ENCODE measurements at regions not wholly inside any gene's neighbourhood (a gene's known extent, or its start where the extent isn't known, plus 50 kb on each side); places are given as distances from the start of the nearest gene placed in this dataset.
"Not testable (repeated sequence)": the region's sequence is repeated elsewhere in the genome, so short reads cannot be mapped to it uniquely, and the experiment has no call there.

DNA sequence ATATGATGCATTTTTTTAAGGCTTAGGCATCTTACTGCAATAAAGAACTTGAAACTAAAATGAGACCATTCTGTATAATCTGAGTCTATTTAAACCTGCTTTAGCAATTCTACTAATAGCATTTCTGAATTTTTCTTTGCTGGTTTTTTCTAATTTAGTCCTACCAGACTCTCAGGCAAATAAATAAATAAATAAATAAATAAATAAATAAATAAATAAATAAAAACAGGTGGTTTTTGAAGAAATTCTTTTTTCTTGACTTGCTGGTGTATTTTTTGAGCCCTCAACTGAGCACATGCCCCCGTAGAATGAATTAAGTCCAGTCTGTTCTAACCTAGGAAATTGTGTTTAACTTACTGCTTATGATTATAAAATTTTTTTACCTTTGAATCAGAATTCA is 134.7 kb upstream of the FOXP2 start:
- no peak for DNase-seq

DNA sequence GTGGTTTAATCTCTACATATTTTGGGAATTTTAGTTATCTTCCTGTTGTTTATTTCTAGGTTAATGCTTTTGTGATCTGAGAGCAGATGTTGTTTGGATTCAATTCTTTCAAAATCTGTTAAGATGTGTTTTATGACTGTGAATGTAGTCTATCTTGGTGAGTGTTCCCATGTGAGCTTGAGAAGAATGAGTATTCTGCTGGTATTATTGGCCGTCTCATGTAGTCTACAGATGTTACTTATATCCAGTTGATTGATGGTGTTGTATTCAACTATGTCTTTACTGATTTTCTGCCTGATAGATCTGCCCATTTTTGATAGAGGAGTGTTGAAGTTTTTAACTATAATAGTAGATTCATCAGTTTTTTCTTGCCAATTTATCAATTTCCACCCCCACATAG is 141.4 kb upstream of the FOXP2 start:
- DNase-seq: no peak

DNA sequence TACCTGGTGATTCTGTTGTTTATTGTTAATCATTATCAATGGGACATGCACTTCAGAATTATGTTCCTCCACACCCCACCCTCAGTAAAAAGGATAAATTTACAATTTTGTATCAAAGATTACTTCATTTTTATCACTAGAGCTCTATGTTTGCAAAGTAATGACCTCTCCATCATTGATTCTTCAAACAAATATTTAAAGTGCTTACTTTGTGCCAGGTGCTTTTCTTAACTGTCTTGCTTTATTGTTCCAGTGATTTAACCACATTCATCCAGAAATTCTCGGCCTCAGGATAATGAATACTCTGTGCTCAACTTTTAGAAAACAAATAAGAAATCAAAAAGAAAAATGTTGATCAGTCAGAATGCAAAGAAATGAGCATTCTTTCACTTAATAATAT is 144.9 kb upstream of the FOXP2 start:
- no peak for DNase-seq

DNA sequence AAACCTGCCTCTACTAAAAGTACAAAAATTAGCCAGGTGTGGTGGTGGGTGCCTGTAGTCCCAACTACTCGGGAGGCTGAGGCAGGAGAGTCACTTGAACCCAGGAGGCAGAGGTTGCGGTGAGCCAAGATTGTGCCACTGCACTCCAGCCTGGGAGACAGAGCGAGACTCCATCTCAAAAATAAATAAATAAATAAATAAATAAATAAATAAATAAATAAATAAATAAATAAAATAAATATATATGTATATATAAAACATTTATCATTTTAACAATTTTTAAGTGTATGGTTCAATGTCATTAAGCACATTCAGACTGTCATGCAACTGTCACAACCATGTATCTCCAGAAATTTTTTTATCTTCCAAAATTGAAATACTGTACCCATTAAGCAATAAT is 147.1 kb upstream of the FOXP2 start:
- not testable (repeated sequence) for DNase-seq

DNA sequence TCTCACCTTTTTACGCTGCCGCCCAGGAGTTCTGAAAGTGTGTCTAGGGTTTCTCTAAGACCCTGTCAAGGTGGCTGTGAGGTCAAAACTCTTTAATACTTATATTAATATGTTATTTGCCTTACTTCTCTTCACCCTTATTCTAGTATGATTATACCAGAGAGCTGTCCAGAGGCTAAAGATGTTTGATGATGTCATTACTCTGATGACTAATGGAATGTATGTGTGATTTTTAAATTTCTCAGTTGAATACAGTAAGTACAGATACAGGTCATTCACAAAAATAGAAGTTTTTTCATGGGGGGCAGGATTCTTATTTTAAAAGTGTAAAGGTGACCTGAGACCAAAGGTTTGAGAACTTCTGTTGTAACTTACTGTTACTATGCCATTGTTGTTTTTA is 150.6 kb upstream of the FOXP2 start:
- no peak for DNase-seq

DNA sequence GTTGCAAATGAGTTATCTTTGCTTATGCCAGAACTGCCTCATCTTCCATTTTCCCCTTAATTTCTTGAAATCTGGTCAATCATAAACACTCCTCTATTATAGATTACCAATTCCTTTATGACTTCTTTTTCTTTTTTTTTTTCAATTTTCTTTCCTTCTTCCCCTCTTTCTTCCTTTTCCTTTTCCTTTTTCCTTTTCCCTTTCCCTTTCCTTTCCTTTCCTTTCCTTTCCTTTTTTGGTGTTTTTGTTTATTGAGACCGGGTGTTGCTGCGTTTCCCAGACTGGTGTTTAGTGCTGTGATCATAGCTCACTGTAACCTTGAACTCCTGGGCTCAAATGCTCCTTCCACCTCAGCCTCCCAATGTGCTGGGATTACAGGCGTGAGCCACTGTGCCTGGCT is 151.4 kb upstream of the FOXP2 start:
- no peak for DNase-seq

DNA sequence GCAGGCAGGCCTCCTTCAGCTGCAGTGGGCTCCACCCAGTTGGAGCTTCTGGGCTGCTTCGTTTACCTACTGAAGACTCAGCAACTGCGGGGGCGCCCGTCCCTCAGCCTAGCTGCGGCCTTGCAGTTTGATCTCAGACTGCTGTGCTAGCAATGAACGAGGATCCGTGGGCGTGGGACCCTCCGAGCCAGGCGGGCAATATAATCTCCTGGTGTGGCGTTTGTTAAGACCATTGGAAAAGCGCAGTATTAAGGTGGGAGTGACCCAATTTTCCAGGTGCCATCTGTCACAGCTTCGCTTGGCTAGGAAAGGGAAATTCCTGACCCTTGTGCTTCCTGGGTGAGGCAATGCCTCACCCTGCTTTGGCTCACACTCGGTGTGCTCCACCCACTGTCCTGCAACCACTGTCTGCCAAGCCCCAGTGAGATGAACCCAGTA is 159.2 kb upstream of the FOXP2 start:
- no peak for DNase-seq

DNA sequence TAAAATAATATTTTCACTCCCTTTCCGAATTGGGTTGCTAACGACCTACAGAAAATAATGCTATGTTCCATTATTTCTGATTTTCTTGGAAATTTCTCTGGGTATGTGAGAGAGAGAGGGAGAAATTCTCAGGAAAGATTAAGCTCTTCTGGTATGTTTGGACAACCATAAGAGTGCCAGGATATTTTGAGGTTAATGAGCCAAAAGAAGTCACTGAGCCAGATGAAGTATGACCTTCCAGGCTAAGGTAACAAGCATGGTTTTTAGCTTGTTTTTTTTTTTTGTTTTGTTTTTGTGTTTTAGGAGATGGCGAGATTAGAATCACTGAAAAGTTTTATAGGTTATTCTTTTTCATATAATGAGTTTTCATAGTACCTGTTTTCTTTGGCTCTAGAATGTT is 171.0 kb upstream of the FOXP2 start:
- DNase-seq: no peak

DNA sequence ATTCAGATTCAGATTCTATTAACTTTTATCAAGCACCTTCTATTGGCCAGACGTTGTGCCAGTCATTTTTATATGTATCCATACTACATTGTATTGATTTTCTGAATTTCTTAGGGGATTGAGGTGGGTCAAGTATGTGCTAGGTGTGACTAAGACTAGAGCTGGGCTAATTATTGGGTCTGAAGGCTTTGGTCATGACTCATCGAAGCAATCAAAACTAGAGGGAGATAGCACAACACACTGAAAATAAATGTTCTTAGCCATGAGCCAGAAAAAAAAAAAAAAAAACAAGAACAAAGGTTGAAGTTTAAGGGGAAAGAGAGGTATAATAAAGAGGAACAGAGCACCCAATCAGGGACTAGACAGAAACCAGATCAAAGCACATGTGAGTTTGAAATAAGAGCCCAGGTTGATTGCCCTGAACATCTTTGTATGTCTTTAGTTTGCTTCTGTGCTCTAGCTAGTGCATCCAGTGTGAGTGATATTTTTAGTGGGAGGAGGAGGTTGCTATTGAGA is 171.6 kb upstream of the FOXP2 start:
- DNase-seq: no peak

DNA sequence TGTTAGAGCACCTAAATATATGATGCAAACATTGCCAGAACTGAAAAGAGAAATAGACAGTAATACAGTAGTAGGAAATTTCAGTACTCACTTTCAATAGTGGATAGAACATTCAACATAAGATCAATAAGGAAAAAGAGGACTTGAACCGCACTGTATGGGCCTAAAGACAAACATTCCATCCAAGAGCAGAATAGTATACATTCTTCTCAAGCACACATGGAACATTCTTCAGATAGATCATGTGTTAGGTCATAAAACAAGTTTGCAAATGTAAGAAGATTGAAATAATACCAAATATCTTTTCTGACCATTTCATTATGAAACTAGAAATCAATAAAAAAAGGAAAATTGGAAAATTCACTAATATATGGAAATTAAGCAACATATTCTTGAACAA is 185.4 kb upstream of the FOXP2 start:
- DNase-seq: no peak

DNA sequence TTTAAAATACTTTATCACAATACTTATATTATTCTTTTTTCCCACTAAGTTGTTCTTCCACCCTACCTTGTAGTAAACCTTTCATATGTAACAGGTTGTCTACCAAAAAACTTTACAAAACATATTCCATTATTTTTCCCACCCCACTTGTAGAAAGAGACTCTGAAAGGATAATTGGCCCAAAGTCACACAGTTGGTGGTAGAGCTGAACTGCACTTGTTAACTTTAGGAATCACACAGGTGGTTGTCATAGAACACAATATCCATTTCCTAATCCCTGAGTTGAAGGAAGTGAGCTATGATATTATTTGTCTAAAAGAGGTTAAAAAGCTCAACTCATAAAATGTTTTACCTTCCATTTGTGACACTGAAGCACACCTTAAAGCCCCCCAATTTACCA is 188.8 kb upstream of the FOXP2 start:
- no peak for DNase-seq

DNA sequence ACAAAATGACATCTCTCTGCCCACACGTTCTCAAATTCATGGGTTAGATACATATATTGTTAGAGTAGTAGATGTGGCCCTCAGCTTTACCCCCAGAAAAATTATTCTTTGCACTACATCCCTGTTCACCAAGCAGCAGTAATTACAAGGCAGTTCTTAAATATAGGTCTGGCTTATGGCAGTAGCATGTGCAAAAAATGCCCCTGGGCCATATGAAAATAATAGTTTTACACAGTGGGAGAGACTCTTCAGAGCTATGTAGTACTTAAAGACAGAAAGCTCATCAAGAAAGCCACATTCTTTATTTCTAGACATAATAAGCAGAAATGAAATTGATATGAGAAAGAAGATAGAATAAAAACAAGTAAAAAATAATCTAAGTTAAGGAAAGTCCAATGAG is 196.3 kb upstream of the FOXP2 start:
- DNase-seq: no peak

DNA sequence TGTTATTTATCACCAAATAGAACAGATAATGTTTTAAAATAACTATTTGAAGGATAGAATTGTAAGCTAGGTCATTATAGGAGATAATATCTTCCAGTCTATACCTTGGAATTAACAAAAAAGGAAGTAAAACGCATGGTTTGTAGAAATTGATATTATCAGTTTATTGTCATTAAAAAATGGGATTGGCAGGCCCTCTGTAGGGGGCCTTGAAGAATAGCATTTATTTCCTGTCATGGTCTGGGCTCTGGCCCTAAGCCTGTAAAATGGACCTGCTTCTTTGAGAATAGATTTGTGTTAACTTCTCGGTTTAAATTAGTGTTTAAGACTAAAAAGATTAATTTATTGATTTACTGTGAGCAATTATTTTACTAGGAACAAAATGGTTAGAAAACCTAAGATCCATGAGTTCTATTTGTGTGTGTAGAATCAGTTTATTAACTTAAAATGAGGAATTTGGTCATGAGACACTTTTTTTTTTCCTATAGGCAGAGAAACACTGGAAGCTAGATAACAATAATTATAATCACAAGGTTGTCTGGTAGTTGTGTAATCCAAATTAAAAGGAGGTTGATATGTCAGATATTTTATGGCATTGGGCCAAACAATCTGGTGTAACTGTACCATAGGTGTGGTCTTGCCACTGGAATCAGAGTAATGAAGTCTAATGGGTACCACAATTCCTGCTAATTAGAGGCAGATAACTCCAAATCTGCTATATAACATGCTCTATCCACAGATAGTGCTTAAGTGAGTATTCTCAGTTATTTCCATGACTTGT is 197.4 kb upstream of the FOXP2 start:
- DNase-seq: no peak

DNA sequence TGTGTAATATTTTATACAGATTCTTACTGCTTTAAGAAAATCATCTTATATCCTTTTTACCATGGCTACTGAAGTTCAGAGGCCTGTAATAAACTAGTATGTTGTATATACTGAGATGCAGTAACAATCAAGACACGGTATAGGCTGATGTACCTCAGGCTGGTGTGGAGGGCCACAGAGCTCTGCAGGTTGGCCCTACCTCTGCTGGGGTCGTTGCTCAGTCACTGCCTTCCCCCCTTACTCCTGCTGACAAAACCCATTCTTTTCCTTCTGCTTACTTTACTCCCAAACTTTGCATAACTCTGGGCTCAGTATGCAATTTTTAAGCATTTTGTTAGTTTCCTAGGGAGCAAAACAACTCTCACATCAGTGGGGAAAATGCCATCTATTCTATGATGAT is 200.1 kb upstream of the FOXP2 start:
- no peak for DNase-seq

DNA sequence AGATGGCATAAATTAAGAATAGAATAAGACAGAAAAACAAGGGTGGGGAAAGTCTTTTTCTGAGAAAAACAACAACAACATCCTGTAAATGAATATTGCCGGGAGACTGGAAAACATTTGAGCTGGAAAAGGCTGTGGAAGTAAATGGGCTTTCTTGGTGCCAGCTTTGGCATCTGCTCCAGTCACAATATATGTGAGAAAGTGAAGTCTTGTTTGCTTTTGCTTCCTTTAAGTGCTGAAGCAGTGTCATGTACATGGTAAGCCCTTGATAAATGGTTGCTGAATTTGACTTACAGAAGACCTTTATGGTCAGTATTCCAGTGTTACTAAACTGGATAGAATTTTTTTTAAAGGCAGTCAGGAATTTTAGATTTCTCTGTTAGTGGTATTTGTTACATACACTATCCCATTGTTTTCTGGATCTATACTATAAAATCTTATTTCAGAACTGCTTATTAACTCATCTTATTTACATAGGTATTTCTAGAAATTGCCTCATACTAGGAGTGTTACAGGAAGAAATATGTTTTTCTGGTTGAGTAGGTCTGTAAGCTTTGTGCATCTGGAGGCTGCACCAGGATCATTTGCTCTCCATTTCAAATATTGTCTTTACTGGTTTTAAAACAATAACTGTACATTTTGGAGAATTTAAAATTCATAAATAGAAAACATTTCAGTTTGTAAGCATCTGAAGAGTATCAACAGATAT is 201.7 kb upstream of the FOXP2 start:
- peak; percentile 29 for DNase-seq

DNA sequence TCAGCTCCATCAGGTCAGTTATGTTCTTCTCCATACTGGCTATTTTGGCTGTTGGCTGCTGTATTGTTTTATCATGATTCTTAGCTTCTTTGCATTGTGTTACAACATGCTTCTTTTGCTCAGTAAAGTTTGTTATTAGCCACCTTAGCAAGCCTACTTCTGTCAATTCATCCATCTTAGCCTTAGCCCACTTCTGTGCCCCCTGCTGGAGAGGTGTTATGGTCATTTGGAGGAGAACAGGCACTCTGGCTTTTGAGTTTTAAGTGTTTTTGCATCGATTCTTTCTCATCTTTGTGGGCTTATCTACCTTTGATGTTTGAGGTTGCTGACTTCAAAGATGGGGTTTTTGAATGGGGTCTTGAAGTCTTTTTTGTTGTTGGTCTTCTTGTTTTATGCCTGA is 204.6 kb upstream of the FOXP2 start:
- no peak for DNase-seq

DNA sequence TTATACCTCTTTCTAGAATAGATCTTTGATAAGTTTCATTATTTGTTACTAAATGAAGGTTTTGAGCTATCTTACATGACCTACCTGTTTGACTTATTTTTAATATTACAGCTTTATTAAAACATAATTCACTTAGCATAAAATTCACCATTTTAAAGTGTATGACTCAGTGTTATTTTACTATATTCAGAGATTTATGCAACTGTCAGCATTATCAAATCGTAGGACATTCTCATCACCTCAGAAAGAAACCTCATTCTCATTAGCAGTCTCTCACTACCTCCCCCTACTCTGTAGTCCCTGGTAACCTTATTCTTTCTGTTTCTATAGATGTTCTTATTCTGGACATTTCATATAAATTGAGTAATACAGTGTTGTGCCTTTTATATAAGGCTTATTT is 207.9 kb upstream of the FOXP2 start:
- no peak for DNase-seq

DNA sequence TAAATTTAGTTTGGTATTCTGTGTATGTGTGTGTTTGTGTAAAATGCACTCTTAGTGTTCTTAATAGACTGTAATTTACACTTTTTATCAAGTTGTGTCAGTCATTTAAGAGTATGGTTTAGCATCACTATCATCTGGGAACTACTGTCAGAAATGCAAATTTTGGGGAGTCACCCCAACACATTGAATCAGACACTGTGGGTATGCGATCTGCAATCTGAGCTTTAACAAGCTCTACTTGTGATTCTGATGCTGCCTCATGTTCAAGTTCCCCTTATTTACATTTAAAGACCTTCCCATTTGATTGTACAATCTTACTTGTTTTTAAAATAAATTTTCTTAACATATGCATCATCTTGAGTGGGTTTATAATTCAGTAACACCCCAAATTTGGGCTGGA is 218.1 kb upstream of the FOXP2 start:
- DNase-seq: no peak

DNA sequence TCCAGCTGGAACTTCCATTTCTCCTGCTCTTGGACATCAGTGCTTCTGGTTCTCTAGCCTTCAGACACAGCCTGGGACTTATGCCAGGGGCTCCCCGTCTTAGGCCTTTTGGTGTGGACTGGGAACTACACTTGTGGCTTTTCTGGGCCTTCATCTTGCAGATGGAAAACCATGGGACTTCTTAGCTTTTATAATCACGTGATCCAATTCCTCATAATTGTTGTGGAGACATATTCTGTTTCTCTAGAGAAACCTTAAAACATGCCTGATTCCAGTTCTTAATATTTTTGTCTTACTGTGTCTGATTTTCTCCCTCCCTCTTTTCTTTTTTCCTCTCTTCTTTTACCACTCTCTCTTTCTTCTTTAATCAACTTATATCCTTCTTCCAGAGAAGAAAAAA is 224.2 kb upstream of the FOXP2 start:
- no peak for DNase-seq

DNA sequence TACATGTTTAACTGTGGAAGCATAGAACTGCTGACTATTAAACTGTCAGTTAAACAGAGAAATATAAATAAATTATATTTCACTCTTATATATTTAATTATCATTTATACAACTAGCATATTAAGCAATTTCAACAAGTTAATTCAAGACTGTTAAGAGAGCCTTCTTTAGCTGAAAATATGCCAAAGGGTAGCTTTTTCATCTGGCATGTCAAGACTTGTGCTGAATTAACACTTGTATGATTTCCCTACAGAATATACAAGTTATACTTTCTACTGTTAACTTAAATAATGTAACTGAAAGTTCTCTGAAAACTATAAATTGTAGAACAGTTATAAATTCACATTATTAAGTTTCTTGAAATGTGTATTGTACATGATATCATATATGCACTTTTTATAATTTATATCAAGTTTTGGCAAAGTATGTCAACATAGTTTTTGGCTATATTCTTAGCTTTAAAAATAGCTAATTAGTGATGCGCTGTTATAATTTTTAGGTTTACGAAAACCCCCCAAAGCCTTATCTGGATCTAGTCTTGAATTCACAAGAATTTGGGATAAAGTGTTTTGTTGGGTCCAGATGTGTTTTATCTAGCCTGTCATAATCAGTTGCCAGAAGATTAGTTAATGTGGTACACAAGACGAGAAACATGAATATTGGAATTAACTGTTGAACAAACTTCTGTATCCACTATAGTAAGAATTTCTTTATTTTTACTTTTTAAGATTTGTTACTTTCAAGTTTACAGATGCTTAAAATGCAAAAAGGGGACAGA is 231.1 kb upstream of the FOXP2 start:
- peak; percentile 11 for DNase-seq

DNA sequence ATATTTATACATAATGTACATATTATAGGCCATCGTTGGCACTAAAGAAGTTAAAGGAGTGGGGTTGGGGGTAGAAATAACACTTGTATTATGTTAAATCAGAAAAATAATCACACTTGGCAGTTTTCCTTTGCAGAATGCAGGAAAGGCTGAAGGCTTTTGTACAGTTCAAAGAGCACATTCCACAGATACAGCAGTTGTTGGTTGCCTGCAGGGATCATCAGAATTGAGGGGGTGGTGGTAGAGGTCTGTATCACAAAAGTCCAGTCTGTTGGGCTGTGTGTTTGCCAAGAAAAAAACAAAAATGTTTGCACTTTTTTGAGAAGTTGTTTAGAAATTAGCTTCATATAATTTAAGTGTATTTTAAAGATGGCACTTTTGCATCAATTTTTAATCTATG is 231.8 kb upstream of the FOXP2 start:
- peak; percentile 31 for DNase-seq

DNA sequence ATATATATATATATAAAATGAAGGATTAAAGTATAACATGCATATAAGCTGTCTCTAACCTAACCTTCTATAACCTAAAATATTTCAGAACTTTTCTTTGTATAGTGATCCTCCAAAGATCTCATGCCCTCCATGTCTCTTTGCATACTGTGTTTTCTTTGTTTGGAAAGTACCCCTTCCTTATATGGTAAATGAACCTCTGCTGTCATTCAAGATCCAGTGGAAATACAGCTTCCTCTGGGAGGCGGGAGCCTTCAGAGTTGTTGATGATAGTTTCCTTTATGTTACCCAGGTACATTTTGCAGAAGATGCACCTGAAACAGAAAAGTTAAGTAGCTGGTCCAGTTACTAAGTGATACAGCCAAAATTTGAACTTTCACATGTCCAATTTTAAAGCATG is 233.3 kb upstream of the FOXP2 start:
- no peak for DNase-seq
